GM23248 (cell line): ENCODE measurements at regions not wholly inside any gene's neighbourhood (a gene's known extent, or its start where the extent isn't known, plus 50 kb on each side); places are given as distances from the start of the nearest gene placed in this dataset.

Experiments used
- DNase-seq: peaks from one replicate; pipeline ENCODE4 v3.0.0-alpha.2; 2015
- H2AFZ ChIP-seq: fragments of 200-600 bp; sonication (generic); 2 replicates; pipeline ENCODE4 v1.6.1; 2016; ENCODE audit warnings: antibody characterized with exemption
- H3F3A ChIP-seq: fragments of 200-600 bp; sonication (generic); 2 replicates; pipeline ENCODE4 v1.6.1; 2016; ENCODE audit warnings: mild to moderate bottlenecking, antibody characterized with exemption, mixed run types; ENCODE audit not compliant: insufficient read depth
- H3K27ac ChIP-seq: fragments of 200-600 bp; sonication (generic); 2 replicates; pipeline ENCODE4 v1.5.1; 2016; ENCODE audit warnings: mild to moderate bottlenecking
- H3K27me3 ChIP-seq: fragments of 200-600 bp; sonication (generic); replicated peaks from 2 replicates; pipeline ENCODE4 v1.6.1; 2016; ENCODE audit warnings: mild to moderate bottlenecking; ENCODE audit not compliant: insufficient read depth
- H3K36me3 ChIP-seq: fragments of 200-600 bp; sonication (generic); 2 replicates; pipeline ENCODE4 v1.6.1; 2016; ENCODE audit warnings: low read depth, mild to moderate bottlenecking
- H3K4me1 ChIP-seq: fragments of 200-600 bp; sonication (generic); 2 replicates; pipeline ENCODE4 v1.6.1; 2016; ENCODE audit warnings: mild to moderate bottlenecking; ENCODE audit not compliant: insufficient read depth
- H3K4me2 ChIP-seq: fragments of 200-600 bp; sonication (generic); one replicate; pipeline ENCODE4 v1.6.1; 2016; ENCODE audit warnings: mild to moderate bottlenecking; ENCODE audit not compliant: unreplicated experiment
- H3K4me3 ChIP-seq: fragments of 200-600 bp; sonication (generic); 2 replicates; pipeline ENCODE4 v1.5.1; 2016; ENCODE audit warnings: mild to moderate bottlenecking
- H3K79me2 ChIP-seq: fragments of 200-600 bp; sonication (generic); 2 replicates; pipeline ENCODE4 v1.6.1; 2016; ENCODE audit warnings: mild to moderate bottlenecking; ENCODE audit not compliant: insufficient read depth
- H3K9ac ChIP-seq: fragments of 200-600 bp; sonication (generic); 2 replicates; pipeline ENCODE4 v1.6.1; 2016; ENCODE audit warnings: mild to moderate bottlenecking
- H3K9me2 ChIP-seq: fragments of 200-600 bp; sonication (generic); 2 replicates; pipeline ENCODE4 v1.6.1; 2016; ENCODE audit warnings: mixed run types, mild to moderate bottlenecking, moderate library complexity; ENCODE audit not compliant: insufficient read depth
- H3K9me3 ChIP-seq: fragments of 200-600 bp; sonication (generic); one replicate; pipeline ENCODE4 v1.6.1; 2017; ENCODE audit warnings: low read depth
- H4K20me1 ChIP-seq: fragments of 200-600 bp; sonication (generic); 2 replicates; pipeline ENCODE4 v1.6.0; 2016; ENCODE audit not compliant: insufficient read depth
- EZH2 ChIP-seq: fragments of 200-600 bp; sonication (generic); IDR thresholded peaks from 2 replicates; pipeline ENCODE4 v1.6.1; 2018; ENCODE audit warnings: antibody characterized with exemption, mild to moderate bottlenecking; ENCODE audit not compliant: insufficient read depth, poor library complexity, severe bottlenecking
- EZH2phosphoT487 ChIP-seq: fragments of 200-600 bp; sonication (generic); IDR thresholded peaks from 2 replicates; pipeline ENCODE4 v1.6.1; 2018; ENCODE audit warnings: antibody characterized with exemption, moderate library complexity, mild to moderate bottlenecking, low read depth; ENCODE audit not compliant: insufficient read depth
- WGBS, 2 experiments: methylation state at CpG; one replicate each; pipeline ENCODE4 v1.1.6; 2015 to 2017; ENCODE audit warnings: low lambda C conversion rate in 2 of 2, low coverage in 1 of 2; ENCODE audit errors: missing lambda C conversion rate in 2 of 2; 5-methylcytosine and 5-hydroxymethylcytosine counted together
- in situ Hi-C: fragments of 300-500 bp; cut with MboI; formaldehyde crosslinking; loops from 2 replicates; pipeline ENCODE4 v1.15.0; 2020

GRCh38 chr18:56142001-56142400 lies 496.4 kb downstream of the TXNL1 start:
- Histone ChIP-seq H3F3A (no peaks in the 10 kb centered on the region; the same call in 1 of the 2 replicates), H3K27me3 (no peaks in the 10 kb centered on the region), H3K4me2 (no peak overlapping the region), H2AFZ (no peak overlapping the region), H3K36me3 (no peaks in the 10 kb centered on the region), H3K27ac (no peak overlapping the region), H3K4me3 (no peak overlapping the region), H4K20me1 (no peaks in the 10 kb centered on the region), H3K9ac (no peak overlapping the region), H3K79me2 (no peaks in the 10 kb centered on the region), H3K9me2 (no peaks in the 10 kb centered on the region), H3K4me1 (peaks cover 22% of the 10 kb centered on the region), H3K9me3 (no peaks in the 10 kb centered on the region)
- in situ Hi-C loops = no loop called here
- peak; percentile 22 for DNase-seq
- no peak for TF ChIP-seq EZH2
- TF ChIP-seq EZH2phosphoT487 = no peak
- WGBS, 2 experiments = 86 to 87% methylated on average over 2 of the region's 2 CpGs

- no peaks in the 10 kb centered on the region for H4K20me1 ChIP-seq
- H3K4me2 ChIP-seq = no peak overlapping the region
- WGBS, 2 experiments = 79 to 82% methylated on average over 8 of the region's 8 CpGs
- peak overlapping the region; percentile 3; the same call in 1 of the 2 replicates for H3K27ac ChIP-seq
- no peak overlapping the region for H3K9ac ChIP-seq
- no peaks in the 10 kb centered on the region for H3K36me3 ChIP-seq
- H2AFZ ChIP-seq = peak overlapping the region; percentile 44
- H3K9me3 ChIP-seq = no peaks in the 10 kb centered on the region
- H3K79me2 ChIP-seq = no peaks in the 10 kb centered on the region
- no peak overlapping the region for H3K4me3 ChIP-seq
- peaks cover 12% of the 10 kb centered on the region for H3K4me1 ChIP-seq
- DNase-seq = peak; percentile 77
- no peaks in the 10 kb centered on the region for H3F3A ChIP-seq
- no peaks in the 10 kb centered on the region for H3K9me2 ChIP-seq
- H3K27me3 ChIP-seq = no peaks in the 10 kb centered on the region
- in situ Hi-C loops = no loop called here
- no peak for TF ChIP-seq EZH2phosphoT487
- no peak for TF ChIP-seq EZH2
Observed at GRCh38 chr18:56139792-56140254, 498.6 kb downstream of the TXNL1 start.

- Histone ChIP-seq H3K27ac (peak overlapping the region; percentile 3; the same call in 1 of the 2 replicates), H3K4me1 (peaks cover 12% of the 10 kb centered on the region), H3K4me2 (no peak overlapping the region), H4K20me1 (no peaks in the 10 kb centered on the region), H3K79me2 (no peaks in the 10 kb centered on the region), H3K9ac (no peak overlapping the region), H3K36me3 (no peaks in the 10 kb centered on the region), H2AFZ (peak overlapping the region; percentile 44), H3F3A (no peaks in the 10 kb centered on the region), H3K4me3 (no peak overlapping the region), H3K9me2 (no peaks in the 10 kb centered on the region), H3K27me3 (no peaks in the 10 kb centered on the region), H3K9me3 (no peaks in the 10 kb centered on the region)
- DNase-seq = no peak
- in situ Hi-C loops = no loop called here
- no peak for TF ChIP-seq EZH2
- no peak for TF ChIP-seq EZH2phosphoT487
Observed at GRCh38 chr18:56139372-56139771, 499.0 kb downstream of the TXNL1 start.

GRCh38 chr18:56136105-56136504 lies 502.3 kb downstream of the TXNL1 start:
- H3K79me2 ChIP-seq = no peaks in the 10 kb centered on the region
- DNase-seq = no peak
- H3K27me3 ChIP-seq = no peaks in the 10 kb centered on the region
- H3K4me1 ChIP-seq = peaks cover 12% of the 10 kb centered on the region
- H3K9me2 ChIP-seq = no peaks in the 10 kb centered on the region
- H4K20me1 ChIP-seq = no peaks in the 10 kb centered on the region
- no peak overlapping the region for H3K4me2 ChIP-seq
- in situ Hi-C loops = no loop called here
- no peak overlapping the region for H2AFZ ChIP-seq
- H3K4me3 ChIP-seq = no peak overlapping the region
- TF ChIP-seq EZH2phosphoT487 = no peak
- TF ChIP-seq EZH2 = no peak
- 74 to 85% methylated on average over 2 of the region's 2 CpGs for WGBS, 2 experiments
- no peak overlapping the region for H3K27ac ChIP-seq
- no peak overlapping the region for H3K9ac ChIP-seq
- no peaks in the 10 kb centered on the region for H3K9me3 ChIP-seq
- H3F3A ChIP-seq = no peaks in the 10 kb centered on the region
- no peaks in the 10 kb centered on the region for H3K36me3 ChIP-seq

- no peaks in the 10 kb centered on the region for H3K9me2 ChIP-seq
- DNase-seq = no peak
- in situ Hi-C loops = no loop called here
Observed at GRCh38 chr18:56130481-56130880, 507.9 kb downstream of the TXNL1 start.

More at GRCh38 chr18:56130481-56130880, 507.9 kb downstream of the TXNL1 start:
- H3K79me2 ChIP-seq = no peaks in the 10 kb centered on the region
- 93 to 95% methylated on average over 2 of the region's 2 CpGs for WGBS, 2 experiments
- no peak overlapping the region for H2AFZ ChIP-seq
- H3K4me2 ChIP-seq = no peak overlapping the region
- no peaks in the 10 kb centered on the region for H3K36me3 ChIP-seq
- H3K4me1 ChIP-seq = peaks cover 10% of the 10 kb centered on the region
- H3K4me3 ChIP-seq = no peak overlapping the region
- H3K27ac ChIP-seq = no peak overlapping the region
- H3K27me3 ChIP-seq = no peaks in the 10 kb centered on the region
- peaks cover 13% of the 10 kb centered on the region; the same call in 1 of the 2 replicates for H3F3A ChIP-seq
- no peaks in the 10 kb centered on the region for H4K20me1 ChIP-seq
- no peaks in the 10 kb centered on the region for H3K9me3 ChIP-seq
- H3K9ac ChIP-seq = no peak overlapping the region
- TF ChIP-seq EZH2phosphoT487 = no peak
- TF ChIP-seq EZH2 = no peak
